HG03571 (cell line): ENCODE measurements at regions not wholly inside any gene's neighbourhood (a gene's known extent, or its start where the extent isn't known, plus 50 kb on each side); places are given as distances from the start of the nearest gene placed in this dataset.
A peak's percentile ranks its signal among the peaks of the same experiment; 100 is the strongest.
"Not testable (repeated sequence)": the region's sequence is repeated elsewhere in the genome, so short reads cannot be mapped to it uniquely, and the experiment has no call there.

Experiments
- ATAC-seq: cut with Tn5 transposase; IDR thresholded peaks from one replicate; pipeline ENCODE4 v1.9.1; 2021; ENCODE audit not compliant: unreplicated experiment

DNA sequence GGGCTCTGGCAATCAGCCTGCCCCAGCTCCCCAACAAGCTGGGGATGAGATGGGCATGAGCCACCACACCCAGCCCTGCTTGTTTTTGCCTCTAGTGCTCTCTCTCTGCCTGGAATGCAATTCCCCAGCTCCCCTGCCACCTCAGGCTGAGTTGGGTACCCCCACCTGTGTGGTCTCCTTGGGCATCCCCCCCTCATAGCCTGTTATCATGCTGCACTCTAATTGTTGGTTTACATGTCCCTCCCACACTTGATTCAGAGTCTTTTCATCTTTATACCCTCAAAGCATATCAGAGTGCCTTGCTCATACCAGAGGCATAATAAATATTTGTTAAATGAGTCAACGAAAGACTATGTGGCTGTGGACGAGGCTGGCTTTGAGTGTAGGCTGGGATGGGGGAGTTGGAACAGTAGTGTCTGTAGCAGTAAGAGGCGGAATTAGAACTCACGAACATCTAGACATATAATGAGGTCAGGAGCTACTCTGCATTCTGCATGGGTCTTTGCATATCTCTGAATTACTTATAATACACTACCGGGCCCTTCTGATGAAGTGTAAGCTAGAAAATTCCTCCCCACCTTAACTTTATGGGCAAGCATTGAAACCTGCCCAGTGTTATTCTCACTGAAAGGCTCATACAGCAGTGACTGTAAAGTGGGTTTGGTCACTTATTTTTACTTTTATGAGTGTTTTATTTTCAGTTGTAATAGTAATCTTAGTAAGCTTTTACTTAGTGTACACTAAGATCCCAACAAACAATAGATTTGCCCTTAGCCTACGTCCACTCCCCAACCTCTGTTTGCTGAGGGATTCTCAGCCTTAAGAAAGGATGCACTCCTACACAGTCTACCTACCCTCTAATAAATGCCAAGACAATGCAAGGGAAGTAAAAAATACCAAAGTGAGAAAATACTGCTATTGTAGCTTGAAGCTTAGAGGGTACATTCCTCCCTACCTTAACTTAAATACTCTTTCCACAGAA, 58.7 kb downstream of the EDN1 start:
- no peak for ATAC-seq

GRCh38 chr6:12350644-12351170, 60.5 kb downstream of the EDN1 start:
- ATAC-seq: no peak

- ATAC-seq: no peak
These were observed 61.5 kb downstream of the EDN1 start for GRCh38 chr6:12351672-12352071.

GRCh38 chr6:12353731-12354130, 63.6 kb downstream of the EDN1 start:
- no peak for ATAC-seq

- no peak for ATAC-seq
These were observed 64.3 kb downstream of the EDN1 start for GRCh38 chr6:12354499-12354898.

DNA sequence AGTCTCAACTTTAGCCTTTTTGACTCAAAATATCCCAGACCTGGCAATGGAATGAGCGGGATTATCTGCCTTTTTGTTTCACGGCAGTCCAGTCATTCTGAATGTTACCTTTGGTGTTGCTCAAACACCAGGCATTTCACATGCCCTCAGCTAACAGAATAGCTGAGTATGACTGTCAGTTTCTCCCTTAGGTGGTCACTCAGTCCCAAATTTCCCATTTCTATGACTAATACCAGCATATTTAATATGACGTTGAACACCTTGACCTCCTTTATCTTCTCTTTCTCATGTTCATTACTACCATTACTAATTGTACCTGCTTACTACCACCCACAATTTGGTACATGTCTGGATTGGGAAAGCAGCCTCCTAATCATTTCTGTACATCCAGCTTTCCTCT, 65.2 kb downstream of the EDN1 start:
- ATAC-seq: no peak

GRCh38 chr6:12356431-12356830, 66.3 kb downstream of the EDN1 start:
- no peak for ATAC-seq

DNA sequence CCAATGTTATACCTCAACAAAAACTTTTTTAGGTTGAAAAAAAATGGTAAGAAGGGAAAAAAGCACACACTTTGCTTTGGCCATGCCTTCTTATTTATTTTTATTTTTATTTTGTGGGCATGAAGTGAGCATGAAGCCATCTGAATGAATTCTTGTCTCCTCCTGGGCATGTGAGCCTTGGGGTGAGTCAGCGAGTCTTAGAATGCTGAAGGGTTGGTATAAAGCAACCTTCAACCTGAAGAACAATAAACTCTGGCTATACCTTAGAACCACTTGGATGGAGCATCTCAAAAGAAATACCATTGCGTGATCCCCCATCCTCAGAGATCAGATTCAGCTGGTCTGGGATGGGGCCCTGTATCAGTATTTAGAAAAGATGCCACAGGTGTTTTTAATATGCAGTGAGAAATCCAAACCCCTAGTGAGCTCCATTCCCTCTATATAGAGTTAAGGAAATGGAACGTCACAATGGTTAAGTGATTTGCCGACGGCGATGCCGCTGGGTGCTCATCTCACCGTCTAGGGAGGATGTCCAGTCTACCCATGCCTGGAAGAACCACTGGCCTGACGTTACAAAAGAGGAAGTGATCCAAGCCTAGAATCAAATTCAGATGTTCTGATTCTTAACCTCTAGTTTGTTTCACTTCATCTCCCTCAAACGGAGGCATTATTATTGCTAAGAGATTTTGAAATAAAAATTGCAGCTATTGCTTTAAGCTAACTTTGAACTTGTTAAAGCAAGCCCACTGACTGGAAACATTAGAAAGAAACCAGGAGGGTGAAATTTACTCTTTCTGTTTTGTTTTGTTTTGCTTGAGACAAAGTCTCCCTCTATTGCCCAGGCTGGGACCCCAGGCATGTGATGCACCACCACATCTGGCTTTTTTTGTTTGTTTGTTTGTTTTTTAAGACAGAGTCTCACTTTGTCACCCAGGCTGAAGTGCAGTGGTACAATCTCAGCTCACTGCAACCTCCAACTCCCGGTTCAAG, 67.1 kb downstream of the EDN1 start:
- peak; percentile 72 for ATAC-seq

- ATAC-seq: no peak
These were observed 68.9 kb downstream of the EDN1 start for GRCh38 chr6:12359036-12359435.

DNA sequence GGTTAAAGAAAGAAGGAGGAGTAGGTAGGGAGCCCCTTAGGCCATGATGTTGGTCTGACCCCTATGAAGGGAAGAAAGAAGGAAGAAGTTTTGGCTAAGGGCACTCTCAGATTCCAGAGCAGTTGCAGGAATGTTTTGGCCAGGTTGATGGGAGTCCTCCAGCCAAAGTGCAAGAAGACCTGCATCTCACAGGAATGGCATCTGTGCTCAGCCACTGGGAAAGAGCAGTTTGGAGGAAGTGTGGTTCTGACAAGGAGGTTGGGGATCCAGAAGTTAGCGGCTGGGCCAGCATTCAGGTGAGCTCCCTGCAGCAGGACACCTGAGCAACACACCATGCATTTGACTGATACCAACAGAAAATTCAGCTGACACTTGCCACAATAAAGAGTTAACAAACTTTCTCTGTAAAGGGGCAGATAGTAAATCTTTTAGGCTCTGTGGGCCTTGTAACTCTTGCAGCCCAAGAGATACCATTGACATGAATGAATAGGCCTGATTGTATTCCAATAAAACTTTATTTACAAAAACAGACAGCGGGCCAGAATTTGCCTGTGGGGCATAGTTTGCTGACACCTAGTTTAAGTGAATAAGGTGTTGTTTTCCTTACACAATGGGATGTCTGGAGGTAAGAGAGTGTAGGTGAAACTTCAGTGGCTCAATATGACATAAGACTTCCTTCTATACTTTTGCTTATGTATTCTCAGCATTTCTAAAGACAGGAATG, 71.0 kb downstream of the EDN1 start:
- ATAC-seq: no peak

DNA sequence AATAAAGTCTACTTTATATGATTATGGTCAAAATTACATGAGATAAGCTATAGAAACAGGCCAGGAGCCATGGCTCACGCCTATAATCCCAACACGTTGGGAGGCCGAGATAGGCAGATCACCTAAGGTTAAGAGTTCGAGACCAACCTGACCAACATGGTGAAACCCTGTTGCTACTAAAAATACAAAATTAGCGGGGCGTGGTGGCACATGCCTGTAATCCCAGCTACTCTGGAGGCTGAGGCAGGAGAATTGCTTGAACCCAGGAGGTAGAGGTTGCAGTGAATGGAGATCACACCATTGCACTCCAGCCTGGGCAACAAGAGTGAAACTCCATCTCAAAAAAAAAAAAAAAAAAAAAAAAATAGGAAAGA, 73.1 kb downstream of the EDN1 start:
- ATAC-seq: not testable (repeated sequence)

DNA sequence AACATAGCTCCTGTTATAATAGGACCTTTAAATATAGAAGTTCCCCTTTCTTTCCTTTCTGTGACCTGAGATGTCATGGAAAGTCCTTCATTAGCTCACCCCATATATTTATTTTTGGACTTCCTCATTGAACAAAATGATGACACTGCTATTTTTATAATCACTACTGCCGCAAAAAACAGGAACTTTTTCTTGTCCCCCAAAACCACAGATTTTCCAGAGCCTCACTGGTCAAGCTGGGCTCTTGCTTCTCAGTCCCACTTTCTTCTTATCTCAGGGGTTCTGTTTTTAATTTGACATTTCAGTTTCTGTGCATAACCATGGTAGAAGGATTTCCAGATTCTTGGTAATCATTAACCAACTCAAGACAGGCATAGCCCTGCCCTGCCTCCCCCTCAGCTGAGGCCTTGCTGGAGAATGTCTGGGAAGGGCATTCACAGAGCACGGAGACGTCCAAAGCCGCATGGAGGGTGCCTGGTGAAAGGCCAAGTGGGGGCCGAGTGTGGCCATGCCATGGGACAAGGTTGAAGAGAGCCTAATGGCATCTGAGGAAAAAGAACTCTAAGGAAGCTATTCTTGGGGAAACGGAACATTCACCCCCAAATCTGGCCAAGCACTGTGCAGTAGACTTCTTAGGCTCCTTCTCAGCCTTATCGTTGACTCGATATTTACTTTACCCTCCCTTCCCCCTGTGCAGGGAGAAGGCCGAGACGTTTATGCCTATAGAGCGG, 73.7 kb downstream of the EDN1 start:
- ATAC-seq: peak; percentile 86

DNA sequence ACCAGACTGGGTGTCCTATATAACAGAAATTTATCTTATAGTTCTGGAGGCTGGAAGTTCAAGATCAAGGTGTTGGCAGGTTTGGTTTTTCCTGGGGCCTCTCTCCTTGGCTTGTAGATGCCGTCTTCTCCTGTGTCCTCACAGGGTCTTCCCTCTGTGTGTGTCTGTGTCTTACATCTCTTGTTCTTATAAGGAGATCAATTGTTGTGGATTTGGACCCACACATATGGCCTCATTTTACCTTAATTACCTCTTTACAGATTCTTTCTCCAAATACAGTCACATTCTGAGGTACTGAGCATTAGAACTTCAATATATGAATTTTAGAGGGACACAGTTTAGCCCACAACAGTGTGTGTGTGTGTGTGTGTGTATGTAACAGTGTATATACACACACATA, 74.5 kb downstream of the EDN1 start:
- no peak for ATAC-seq

DNA sequence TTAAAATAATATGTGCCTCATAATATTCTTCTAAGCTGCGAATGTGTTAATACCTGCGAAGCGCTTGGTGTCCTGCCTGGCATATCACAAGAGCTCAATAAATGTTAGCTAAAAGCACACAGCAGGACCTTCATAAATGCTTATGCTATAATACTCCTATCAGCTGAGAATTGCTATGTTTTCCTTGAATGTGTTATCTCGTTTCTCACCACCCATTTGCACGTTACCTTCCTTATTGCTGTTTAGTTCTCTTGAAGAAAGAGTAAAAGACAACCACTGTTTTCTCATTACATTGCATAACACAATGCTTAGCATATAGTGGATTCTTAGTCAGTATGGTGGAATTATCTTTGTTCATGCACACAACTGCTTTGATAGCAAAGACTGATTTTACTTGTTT, 76.6 kb downstream of the EDN1 start:
- no peak for ATAC-seq

- ATAC-seq: no peak
These were observed 77.3 kb downstream of the EDN1 start for GRCh38 chr6:12367412-12367811.

- no peak for ATAC-seq
These were observed 79.2 kb downstream of the EDN1 start for GRCh38 chr6:12369355-12369754.

GRCh38 chr6:12369781-12370262, 79.7 kb downstream of the EDN1 start:
- ATAC-seq: peak; percentile 67

- no peak for ATAC-seq
These were observed 81.0 kb downstream of the EDN1 start for GRCh38 chr6:12371151-12371550.

- ATAC-seq: peak; percentile 54
These were observed 81.5 kb downstream of the EDN1 start for GRCh38 chr6:12371641-12372146.

- ATAC-seq: no peak
These were observed 89.0 kb downstream of the EDN1 start for GRCh38 chr6:12379181-12379580.
